ENCODE measurements at regions not wholly inside any gene's neighbourhood (a gene's known extent, or its start where the extent isn't known, plus 50 kb on each side); places are given as distances from the start of the nearest gene placed in this dataset.
A peak's percentile ranks its signal among the peaks of the same experiment; 100 is the strongest.

GRCh38 chr12:28051516-28052354 lies 79.2 kb upstream of the PTHLH start:
- WGBS (ENCODE audit: low lambda C conversion rate) = 42% methylated on average over 5 of the region's 5 CpGs
- ChIA-PET CTCF (interaction anchor here (1.4 kb wide), 1 partner anchor 55 kb away, joined by 3 read pairs; no protein-coding TSS in a partner anchor), POLR2A (no interaction called here)
- Histone ChIP-seq H3K79me2 (ENCODE audit: insufficient read depth) (no peaks in the 10 kb centered on the region), H4K20me1 (ENCODE audit: insufficient read depth) (no peaks in the 10 kb centered on the region), H3K9me2 (no peaks in the 10 kb centered on the region), H3K4me2 (peak overlapping the region; percentile 73; the same call in 1 of the 2 replicates), H3K9me3 (no peaks in the 10 kb centered on the region), H3K4me1 (ENCODE audit: control insufficient read depth in 1 of 2, insufficient read depth in 2 of 2, low read depth in 1 of 2, low read length in 1 of 2) (peaks cover 9 to 15% of the 10 kb centered on the region in 2 experiments), H3K4me3 (ENCODE audit: low read depth in 2 of 2, low read length in 1 of 2) (peak overlapping the region in 1 of 2 experiments; percentile 41; a peak in 1 of 4 replicates), H2AFZ (ENCODE audit: low read depth) (peak overlapping the region; percentile 64), H3F3A (replicated peaks; ENCODE audit: insufficient read depth) (no peaks in the 10 kb centered on the region), H3K27me3 (ENCODE audit: insufficient read depth) (no peaks in the 10 kb centered on the region), H3K36me3 (replicated peaks in 1 of 2; ENCODE audit: control insufficient read depth in 1 of 2, insufficient read depth in 2 of 2, low read length in 1 of 2) (no peaks in the 10 kb centered on the region), H3K9ac (no peak overlapping the region), H3K27ac (ENCODE audit: low read depth in 2 of 2, low read length in 1 of 2) (peak overlapping the region; percentile 60 to 72)
- TF ChIP-seq RXRA (IDR thresholded peaks at IDR 0.05; ENCODE audit: borderline replicate concordance, low read depth) = no peak
- 0 out of 2 replicates have a peak, but pooled peaks have one; percentile 7 for TF ChIP-seq RCOR1 (IDR thresholded peaks at IDR 0.05; ENCODE audit: low read length)
- peak in 1 of 2 experiments; percentile 45; a peak in 1 of 4 replicates for TF ChIP-seq EP300 (IDR thresholded peaks at IDR 0.05; ENCODE audit: borderline replicate concordance in 1 of 2, low read depth in 1 of 2, low read length in 1 of 2)
- TF ChIP-seq RAD21 (IDR thresholded peaks at IDR 0.05; ENCODE audit: low read length) = peak; percentile 1; the same call in 1 of the 2 replicates
- no peak for DNase-seq

GRCh38 chr12:28053564-28053963 lies 81.0 kb upstream of the PTHLH start:
- 96% methylated on average over 5 of the region's 5 CpGs for WGBS (ENCODE audit: low lambda C conversion rate)
- no peak for DNase-seq
- Histone ChIP-seq H3K79me2 (ENCODE audit: insufficient read depth) (no peaks in the 10 kb centered on the region), H3K36me3 (replicated peaks in 1 of 2; ENCODE audit: control insufficient read depth in 1 of 2, insufficient read depth in 2 of 2, low read length in 1 of 2) (no peaks in the 10 kb centered on the region), H3K4me1 (ENCODE audit: control insufficient read depth in 1 of 2, insufficient read depth in 2 of 2, low read depth in 1 of 2, low read length in 1 of 2) (peaks cover 9 to 15% of the 10 kb centered on the region in 2 experiments), H3F3A (replicated peaks; ENCODE audit: insufficient read depth) (no peaks in the 10 kb centered on the region), H3K9me3 (no peaks in the 10 kb centered on the region), H3K4me3 (ENCODE audit: low read depth in 2 of 2, low read length in 1 of 2) (no peak overlapping the region), H3K27me3 (ENCODE audit: insufficient read depth) (no peaks in the 10 kb centered on the region), H3K9me2 (no peaks in the 10 kb centered on the region), H4K20me1 (ENCODE audit: insufficient read depth) (no peaks in the 10 kb centered on the region), H2AFZ (ENCODE audit: low read depth) (no peak overlapping the region), H3K27ac (ENCODE audit: low read depth in 2 of 2, low read length in 1 of 2) (no peak overlapping the region), H3K9ac (no peak overlapping the region), H3K4me2 (no peak overlapping the region)
- ChIA-PET POLR2A (no interaction called here), CTCF (no interaction called here)
- TF ChIP-seq PBX3 (IDR thresholded peaks at IDR 0.05) (no peak), SMC3 (IDR thresholded peaks at IDR 0.05; ENCODE audit: low read depth, low read length) (no peak), MXI1 (IDR thresholded peaks at IDR 0.05; ENCODE audit: low read depth, low read length) (no peak), YY1 (IDR thresholded peaks at IDR 0.05; ENCODE audit: low read depth) (no peak), IRF3 (IDR thresholded peaks at IDR 0.05; ENCODE audit: low read depth, low read length) (no peak), FOXM1 (IDR thresholded peaks at IDR 0.05; ENCODE audit: low read depth) (no peak), TCF12 (IDR thresholded peaks at IDR 0.05) (no peak), USF2 (IDR thresholded peaks at IDR 0.05; ENCODE audit: borderline replicate concordance, low read depth, low read length) (no peak), EP300 (IDR thresholded peaks at IDR 0.05; ENCODE audit: borderline replicate concordance in 1 of 2, low read depth in 1 of 2, low read length in 1 of 2) (no peak)
- TF ChIP-seq, protein P1, sequence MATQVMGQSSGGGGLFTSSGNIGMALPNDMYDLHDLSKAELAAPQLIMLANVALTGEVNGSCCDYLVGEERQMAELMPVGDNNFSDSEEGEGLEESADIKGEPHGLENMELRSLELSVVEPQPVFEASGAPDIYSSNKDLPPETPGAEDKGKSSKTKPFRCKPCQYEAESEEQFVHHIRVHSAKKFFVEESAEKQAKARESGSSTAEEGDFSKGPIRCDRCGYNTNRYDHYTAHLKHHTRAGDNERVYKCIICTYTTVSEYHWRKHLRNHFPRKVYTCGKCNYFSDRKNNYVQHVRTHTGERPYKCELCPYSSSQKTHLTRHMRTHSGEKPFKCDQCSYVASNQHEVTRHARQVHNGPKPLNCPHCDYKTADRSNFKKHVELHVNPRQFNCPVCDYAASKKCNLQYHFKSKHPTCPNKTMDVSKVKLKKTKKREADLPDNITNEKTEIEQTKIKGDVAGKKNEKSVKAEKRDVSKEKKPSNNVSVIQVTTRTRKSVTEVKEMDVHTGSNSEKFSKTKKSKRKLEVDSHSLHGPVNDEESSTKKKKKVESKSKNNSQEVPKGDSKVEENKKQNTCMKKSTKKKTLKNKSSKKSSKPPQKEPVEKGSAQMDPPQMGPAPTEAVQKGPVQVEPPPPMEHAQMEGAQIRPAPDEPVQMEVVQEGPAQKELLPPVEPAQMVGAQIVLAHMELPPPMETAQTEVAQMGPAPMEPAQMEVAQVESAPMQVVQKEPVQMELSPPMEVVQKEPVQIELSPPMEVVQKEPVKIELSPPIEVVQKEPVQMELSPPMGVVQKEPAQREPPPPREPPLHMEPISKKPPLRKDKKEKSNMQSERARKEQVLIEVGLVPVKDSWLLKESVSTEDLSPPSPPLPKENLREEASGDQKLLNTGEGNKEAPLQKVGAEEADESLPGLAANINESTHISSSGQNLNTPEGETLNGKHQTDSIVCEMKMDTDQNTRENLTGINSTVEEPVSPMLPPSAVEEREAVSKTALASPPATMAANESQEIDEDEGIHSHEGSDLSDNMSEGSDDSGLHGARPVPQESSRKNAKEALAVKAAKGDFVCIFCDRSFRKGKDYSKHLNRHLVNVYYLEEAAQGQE (IDR thresholded peaks at IDR 0.05; ENCODE audit: low read depth, low read length) = no peak
